ENCODE measurements at regions not wholly inside any gene's neighbourhood (a gene's known extent, or its start where the extent isn't known, plus 50 kb on each side); places are given as distances from the start of the nearest gene placed in this dataset.

DNA sequence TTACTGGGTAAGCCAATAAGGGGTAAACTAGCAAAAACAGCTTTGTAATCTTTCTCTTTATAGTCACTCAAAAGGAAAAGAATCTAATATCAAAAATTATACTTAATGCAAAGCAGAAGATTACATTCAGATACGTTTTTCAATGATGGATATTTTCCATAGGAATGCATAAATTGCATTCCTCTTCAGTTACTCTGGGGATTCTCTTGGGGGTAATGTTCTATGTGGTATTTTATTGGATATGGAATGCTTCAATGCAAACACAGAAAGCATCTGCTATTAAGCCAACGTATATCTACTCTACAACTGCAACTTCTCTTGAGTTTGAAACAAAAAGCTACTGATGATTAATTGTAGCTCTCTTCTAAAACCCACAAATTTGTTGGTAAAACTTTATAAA, 106.0 kb downstream of the SLC41A2 start:
- TF ChIP-seq, protein P1, sequence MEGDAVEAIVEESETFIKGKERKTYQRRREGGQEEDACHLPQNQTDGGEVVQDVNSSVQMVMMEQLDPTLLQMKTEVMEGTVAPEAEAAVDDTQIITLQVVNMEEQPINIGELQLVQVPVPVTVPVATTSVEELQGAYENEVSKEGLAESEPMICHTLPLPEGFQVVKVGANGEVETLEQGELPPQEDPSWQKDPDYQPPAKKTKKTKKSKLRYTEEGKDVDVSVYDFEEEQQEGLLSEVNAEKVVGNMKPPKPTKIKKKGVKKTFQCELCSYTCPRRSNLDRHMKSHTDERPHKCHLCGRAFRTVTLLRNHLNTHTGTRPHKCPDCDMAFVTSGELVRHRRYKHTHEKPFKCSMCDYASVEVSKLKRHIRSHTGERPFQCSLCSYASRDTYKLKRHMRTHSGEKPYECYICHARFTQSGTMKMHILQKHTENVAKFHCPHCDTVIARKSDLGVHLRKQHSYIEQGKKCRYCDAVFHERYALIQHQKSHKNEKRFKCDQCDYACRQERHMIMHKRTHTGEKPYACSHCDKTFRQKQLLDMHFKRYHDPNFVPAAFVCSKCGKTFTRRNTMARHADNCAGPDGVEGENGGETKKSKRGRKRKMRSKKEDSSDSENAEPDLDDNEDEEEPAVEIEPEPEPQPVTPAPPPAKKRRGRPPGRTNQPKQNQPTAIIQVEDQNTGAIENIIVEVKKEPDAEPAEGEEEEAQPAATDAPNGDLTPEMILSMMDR (IDR thresholded peaks at IDR 0.05; ENCODE audit: insufficient read depth, low read depth, low read length), result no peak
- TF ChIP-seq EZH2 (IDR thresholded peaks at IDR 0.05; ENCODE audit: insufficient read depth, low read length), result no peak
